ENCODE measurements at regions not wholly inside any gene's neighbourhood (a gene's known extent, or its start where the extent isn't known, plus 50 kb on each side); places are given as distances from the start of the nearest gene placed in this dataset.

- no peak overlapping the region for H3K4ac ChIP-seq (ENCODE audit: low read depth, low read length)
- no peaks in the 10 kb centered on the region for H3K4me1 ChIP-seq (ENCODE audit: insufficient read depth, low read length)
- H2BK12ac ChIP-seq (ENCODE audit: insufficient read length, low read depth, low read length): no peak overlapping the region
- H3K23me2 ChIP-seq (ENCODE audit: insufficient read length, low read depth, low read length, poor library complexity, severe bottlenecking): no peaks in the 10 kb centered on the region
- no peaks in the 10 kb centered on the region for H3K4me1 Mint-ChIP-seq
- no peak overlapping the region for H4K8ac ChIP-seq (replicated peaks; ENCODE audit: insufficient read length, low read depth, low read length)
- H2AK5ac ChIP-seq (ENCODE audit: insufficient read length, low read length): no peak overlapping the region
- no CpG with 5 or more reads among the region's 1 CpG for WGBS (ENCODE audit: extremely low coverage, insufficient read length, low lambda C conversion rate)
- H4K20me1 ChIP-seq (ENCODE audit: control insufficient read depth, insufficient read depth, insufficient read length): no peaks in the 10 kb centered on the region
- H2BK120ac ChIP-seq (ENCODE audit: low read depth, low read length, poor library complexity, severe bottlenecking): no peak overlapping the region
- no peak overlapping the region for H3K14ac ChIP-seq (ENCODE audit: insufficient read depth, low read length)
- no peak overlapping the region for H3T11ph ChIP-seq (ENCODE audit: low read length)
- no peak overlapping the region for H2BK20ac ChIP-seq (ENCODE audit: low read depth, low read length, poor library complexity, severe bottlenecking)
- no peak overlapping the region for H3K27ac ChIP-seq (ENCODE audit: insufficient read length, low read depth, low read length)
- no peaks in the 10 kb centered on the region for H3K9me3 ChIP-seq (ENCODE audit: control insufficient read depth, low read depth, low read length)
- no peaks in the 10 kb centered on the region for H3K27me3 ChIP-seq (ENCODE audit: insufficient read depth, low read length)
- H3K4me2 ChIP-seq (ENCODE audit: insufficient read depth, insufficient read length, low read length): no peak overlapping the region
- no peaks in the 10 kb centered on the region for H3K27me3 Mint-ChIP-seq (ENCODE audit: low read depth)
- no peak overlapping the region for H3K23ac ChIP-seq (ENCODE audit: insufficient read length, low read depth, low read length)
- H2AFZ ChIP-seq (ENCODE audit: low read length): no peak overlapping the region
- no peak overlapping the region for H3K27ac Mint-ChIP-seq
- H3K9ac ChIP-seq (ENCODE audit: extremely low read depth, insufficient read length, low read length): no peak overlapping the region
- no peak overlapping the region for H3K18ac ChIP-seq (ENCODE audit: insufficient read length, low read depth, low read length)
- H3K4me3 Mint-ChIP-seq: no peak overlapping the region
- no peaks in the 10 kb centered on the region; a peak in 1 of 7 replicates for H3K36me3 Mint-ChIP-seq (ENCODE audit: insufficient read depth in 1 of 3, low read depth in 3 of 3)
- H2BK5ac ChIP-seq (ENCODE audit: insufficient read length, low read length): no peak overlapping the region
- H3K9me3 Mint-ChIP-seq: peaks cover 0 to 3% of the 10 kb centered on the region in 2 experiments; a peak in 1 of 5 replicates
- TF ChIP-seq CTCF (conservative IDR thresholded peaks at IDR 0.05): no peak
- no peaks in the 10 kb centered on the region for H3K79me1 ChIP-seq (ENCODE audit: insufficient read depth, low read depth, low read length, poor library complexity, severe bottlenecking)
- no peak overlapping the region for H3K56ac ChIP-seq (ENCODE audit: insufficient read length, low read depth, low read length)
- H4K91ac ChIP-seq (ENCODE audit: insufficient read length, low read depth, low read length): no peak overlapping the region
- no peak overlapping the region for H2BK15ac ChIP-seq (ENCODE audit: low read depth, low read length)
- H3K79me2 ChIP-seq (ENCODE audit: insufficient read depth, low read length): no peaks in the 10 kb centered on the region
- no peak overlapping the region for H4K5ac ChIP-seq (ENCODE audit: insufficient read length, low read depth, low read length)
- no peak for DNase-seq
These were observed 672.1 kb upstream of the CHD1 start for GRCh38 chr5:99600952-99601351.
